T-cell (primary cell): ENCODE measurements at regions not wholly inside any gene's neighbourhood (a gene's known extent, or its start where the extent isn't known, plus 50 kb on each side); places are given as distances from the start of the nearest gene placed in this dataset.

Experiments used
- ATAC-seq, 4 experiments: fragments of 200-7000 bp in 3 of 4; fragments of 150-1000 bp in 1 of 4; cut with Tn5 transposase; replicated peaks in 1 of 4; 1 replicate in 3 of 4; 2 replicates in 1 of 4; pipeline ENCODE4 v1.10.0; 2021; ENCODE audit warnings: moderate library complexity in 3 of 4, mild to moderate bottlenecking in 2 of 4, moderate number of reproducible peaks in 1 of 4
- CTCF ChIA-PET, 2 donors: fragments of 300-600 bp; sonication (Branson Sonifier 250); formaldehyde crosslinking; loops; one replicate each; lab custom pipeline; 2022; ENCODE audit warnings: antibody characterized with exemption in 2 of 2; lab: Charles Lee
- POLR2A ChIA-PET, 2 donors: fragments of 300-600 bp; sonication (Branson Sonifier 250); formaldehyde crosslinking; loops; one replicate each; lab custom pipeline; 2022; ENCODE audit warnings: antibody characterized with exemption in 2 of 2; lab: Charles Lee
- DNase-seq, 35 experiments: peaks; one replicate each; pipeline versions ENCODE4 v3.0.0 to v3.0.0-alpha.2; 2013 to 2023
- H3K27ac ChIP-seq: one replicate; pipeline ENCODE4 v1.5.1; 2013; ENCODE audit warnings: low read length
- H3K27me3 ChIP-seq, 2 experiments: replicated peaks in 1 of 2; 1 replicate in 1 of 2; 2 replicates in 1 of 2; pipeline versions ENCODE4 v1.6.1 to v1.7.0; 2013; ENCODE audit warnings: low read length in 1 of 2, mixed read lengths in 1 of 2; ENCODE audit not compliant: control insufficient read depth in 2 of 2, insufficient read depth in 2 of 2; ENCODE audit errors: extremely low read depth in 1 of 2
- H3K36me3 ChIP-seq, 2 donors: 1 replicate in 1 of 2; 2 replicates in 1 of 2; pipeline versions ENCODE4 v1.6.1 to v1.7.0; 2013; ENCODE audit warnings: low read length in 1 of 2; ENCODE audit not compliant: control insufficient read depth in 2 of 2, insufficient read depth in 1 of 2; ENCODE audit errors: extremely low read depth in 1 of 2
- H3K4me1 ChIP-seq, 2 experiments: 1 replicate in 1 of 2; 2 replicates in 1 of 2; pipeline versions ENCODE4 v1.6.1 to v1.7.0; 2013; ENCODE audit warnings: low read length in 2 of 2, mixed read lengths in 1 of 2; ENCODE audit not compliant: insufficient read depth in 2 of 2, control insufficient read depth in 1 of 2; ENCODE audit errors: extremely low read depth in 1 of 2
- H3K4me3 ChIP-seq, 2 donors: 1 replicate in 1 of 2; 2 replicates in 1 of 2; pipeline versions ENCODE4 v1.5.1 to v1.7.0; 2013; ENCODE audit warnings: mild to moderate bottlenecking in 2 of 2, low read length in 1 of 2, moderate library complexity in 1 of 2; ENCODE audit not compliant: control insufficient read depth in 1 of 2; ENCODE audit errors: extremely low read depth in 1 of 2
- H3K9me3 ChIP-seq: 2 replicates; pipeline ENCODE4 v1.7.0; 2013
- H3K27ac Mint-ChIP-seq, 2 donors: one replicate each; pipeline ENCODE4 v1.8.0; 2020 to 2021; ENCODE audit warnings: mild to moderate bottlenecking in 2 of 2, mixed read lengths in 2 of 2
- H3K27me3 Mint-ChIP-seq, 2 donors: one replicate each; pipeline ENCODE4 v1.8.0; 2021 to 2022; ENCODE audit warnings: mixed read lengths in 2 of 2
- H3K36me3 Mint-ChIP-seq: one replicate; pipeline ENCODE4 v1.8.0; 2021; ENCODE audit warnings: mixed read lengths
- H3K4me1 Mint-ChIP-seq, 3 donors: one replicate each; pipeline ENCODE4 v1.8.0; 2020 to 2022; ENCODE audit warnings: mixed read lengths in 3 of 3, mild to moderate bottlenecking in 1 of 3
- H3K4me3 Mint-ChIP-seq, 3 donors: one replicate each; pipeline ENCODE4 v1.8.0; 2020 to 2022; ENCODE audit warnings: mild to moderate bottlenecking in 3 of 3, mixed read lengths in 3 of 3, moderate library complexity in 3 of 3
- H3K9me3 Mint-ChIP-seq, 3 donors: one replicate each; pipeline ENCODE4 v1.8.0; 2020 to 2022; ENCODE audit warnings: mixed read lengths in 3 of 3
- WGBS: methylation state at CpG from one replicate; pipeline ENCODE4 v1.1.5; 2013; ENCODE audit warnings: missing lambda C conversion rate; ENCODE audit not compliant: insufficient coverage; 5-methylcytosine and 5-hydroxymethylcytosine counted together

- DNase-seq = no peak
- WGBS = no CpG with 5 or more reads among the region's 1 CpG
- H3K27me3 Mint-ChIP-seq = peaks cover 0 to 5% of the 10 kb centered on the region in 2 donors
- peaks cover 0 to 4% (median 0%) of the 10 kb centered on the region in 3 donors for H3K9me3 Mint-ChIP-seq
- Histone ChIP-seq H3K4me1 (no peaks in the 10 kb centered on the region), H3K9me3 (no peaks in the 10 kb centered on the region), H3K27me3 (no peaks in the 10 kb centered on the region), H3K27ac (no peak overlapping the region), H3K36me3 (no peaks in the 10 kb centered on the region), H3K4me3 (no peak overlapping the region)
- no peak for ATAC-seq
- no peaks in the 10 kb centered on the region for H3K36me3 Mint-ChIP-seq
- no peak overlapping the region for H3K4me3 Mint-ChIP-seq
- H3K27ac Mint-ChIP-seq = no peak overlapping the region
- ChIA-PET POLR2A (no interaction called here), CTCF (no interaction called here)
- no peaks in the 10 kb centered on the region for H3K4me1 Mint-ChIP-seq
Observed at GRCh38 chrX:6372981-6373380, 144.3 kb upstream of the NLGN4X start.

GRCh38 chrX:6371353-6371752 lies 142.7 kb upstream of the NLGN4X start:
- H3K27ac Mint-ChIP-seq = no peak overlapping the region
- no peaks in the 10 kb centered on the region for H3K4me1 Mint-ChIP-seq
- Histone ChIP-seq H3K4me1 (no peaks in the 10 kb centered on the region), H3K4me3 (no peak overlapping the region), H3K36me3 (no peaks in the 10 kb centered on the region), H3K9me3 (no peaks in the 10 kb centered on the region), H3K27ac (no peak overlapping the region), H3K27me3 (no peaks in the 10 kb centered on the region)
- H3K4me3 Mint-ChIP-seq = no peak overlapping the region
- peaks cover 0 to 4% (median 0%) of the 10 kb centered on the region in 3 donors for H3K9me3 Mint-ChIP-seq
- no peak for ATAC-seq
- CTCF ChIA-PET = no interaction called here
- POLR2A ChIA-PET = no interaction called here
- no peak for DNase-seq
- H3K27me3 Mint-ChIP-seq = peaks cover 0 to 5% of the 10 kb centered on the region in 2 donors
- WGBS = 100% methylated on average over 1 of the region's 3 CpGs
- no peaks in the 10 kb centered on the region for H3K36me3 Mint-ChIP-seq

GRCh38 chrX:6363188-6363587 lies 134.5 kb upstream of the NLGN4X start:
- H3K36me3 ChIP-seq = no peaks in the 10 kb centered on the region
- CTCF ChIA-PET = no interaction called here
- H3K9me3 ChIP-seq = no peaks in the 10 kb centered on the region
- POLR2A ChIA-PET = no interaction called here
- no peak overlapping the region for H3K27ac ChIP-seq
- no peaks in the 10 kb centered on the region for H3K4me1 ChIP-seq
- no peaks in the 10 kb centered on the region for H3K36me3 Mint-ChIP-seq
- no peak overlapping the region for H3K27ac Mint-ChIP-seq
- no peak overlapping the region for H3K4me3 ChIP-seq
- no peak for DNase-seq
- H3K4me1 Mint-ChIP-seq = no peaks in the 10 kb centered on the region
- ATAC-seq = no peak
- no peaks in the 10 kb centered on the region for H3K27me3 Mint-ChIP-seq
- no peaks in the 10 kb centered on the region for H3K27me3 ChIP-seq
- peaks cover 0 to 10% (median 2%) of the 10 kb centered on the region in 3 donors for H3K9me3 Mint-ChIP-seq
- H3K4me3 Mint-ChIP-seq = no peak overlapping the region
- no CpG with 5 or more reads among the region's 4 CpGs for whole genome bisulfite sequencing

- ChIA-PET POLR2A (no interaction called here), CTCF (no interaction called here)
- no peaks in the 10 kb centered on the region for H3K9me3 ChIP-seq
- Mint-ChIP-seq H3K4me3 (no peak overlapping the region), H3K27ac (no peak overlapping the region), H3K9me3 (peaks cover 5 to 19% (median 15%) of the 10 kb centered on the region in 3 donors), H3K27me3 (peaks cover 0 to 7% of the 10 kb centered on the region in 2 donors), H3K36me3 (no peaks in the 10 kb centered on the region), H3K4me1 (no peaks in the 10 kb centered on the region)
- H3K4me3 ChIP-seq = no peak overlapping the region
- H3K27ac ChIP-seq = no peak overlapping the region
- ATAC-seq (no peak), DNase-seq (no peak)
- WGBS = no CpG with 5 or more reads among the region's 4 CpGs
- H3K4me1 ChIP-seq = no peaks in the 10 kb centered on the region
- no peaks in the 10 kb centered on the region for H3K36me3 ChIP-seq
- H3K27me3 ChIP-seq = no peaks in the 10 kb centered on the region
Observed at GRCh38 chrX:6325437-6325836, 96.8 kb upstream of the NLGN4X start.

- Mint-ChIP-seq H3K9me3 (peaks cover 0 to 2% (median 0%) of the 10 kb centered on the region in 3 donors), H3K27ac (no peak overlapping the region), H3K36me3 (no peaks in the 10 kb centered on the region), H3K27me3 (no peaks in the 10 kb centered on the region), H3K4me3 (no peak overlapping the region), H3K4me1 (no peaks in the 10 kb centered on the region)
- Histone ChIP-seq H3K9me3 (no peaks in the 10 kb centered on the region), H3K4me1 (no peaks in the 10 kb centered on the region), H3K4me3 (no peak overlapping the region), H3K36me3 (no peaks in the 10 kb centered on the region), H3K27me3 (no peaks in the 10 kb centered on the region), H3K27ac (no peak overlapping the region)
- no CpG with 5 or more reads among the region's 4 CpGs for WGBS
- ChIA-PET CTCF (no interaction called here), POLR2A (no interaction called here)
- DNase-seq (no peak), ATAC-seq (no peak)
Observed at GRCh38 chrX:6313356-6313755, 84.7 kb upstream of the NLGN4X start.

- H3K9me3 Mint-ChIP-seq = peaks cover 0 to 2% (median 0%) of the 10 kb centered on the region in 3 donors
- Histone ChIP-seq H3K9me3 (no peaks in the 10 kb centered on the region), H3K27ac (no peak overlapping the region), H3K36me3 (no peaks in the 10 kb centered on the region), H3K4me1 (no peaks in the 10 kb centered on the region), H3K4me3 (no peak overlapping the region), H3K27me3 (no peaks in the 10 kb centered on the region)
- H3K4me3 Mint-ChIP-seq = no peak overlapping the region
- ChIA-PET POLR2A (no interaction called here), CTCF (no interaction called here)
- WGBS = no CpG with 5 or more reads among the region's 1 CpG
- no peaks in the 10 kb centered on the region for H3K27me3 Mint-ChIP-seq
- no peaks in the 10 kb centered on the region for H3K36me3 Mint-ChIP-seq
- no peaks in the 10 kb centered on the region for H3K4me1 Mint-ChIP-seq
- no peak overlapping the region for H3K27ac Mint-ChIP-seq
- DNase-seq (no peak), ATAC-seq (no peak)
Observed at GRCh38 chrX:6311540-6311939, 82.9 kb upstream of the NLGN4X start.

GRCh38 chrX:6307156-6307555 lies 78.5 kb upstream of the NLGN4X start:
- H3K4me3 ChIP-seq = no peak overlapping the region
- no peak overlapping the region for H3K27ac Mint-ChIP-seq
- ChIA-PET POLR2A (no interaction called here), CTCF (no interaction called here)
- H3K36me3 Mint-ChIP-seq = no peaks in the 10 kb centered on the region
- no peaks in the 10 kb centered on the region for H3K4me1 ChIP-seq
- ATAC-seq = no peak
- WGBS = no CpG with 5 or more reads among the region's 5 CpGs
- H3K9me3 ChIP-seq = no peaks in the 10 kb centered on the region
- H3K27ac ChIP-seq = no peak overlapping the region
- H3K36me3 ChIP-seq = no peaks in the 10 kb centered on the region
- H3K9me3 Mint-ChIP-seq = peaks cover 0 to 4% (median 0%) of the 10 kb centered on the region in 3 donors
- H3K4me3 Mint-ChIP-seq = no peak overlapping the region
- no peaks in the 10 kb centered on the region for H3K27me3 ChIP-seq
- no peaks in the 10 kb centered on the region for H3K4me1 Mint-ChIP-seq
- no peak for DNase-seq
- H3K27me3 Mint-ChIP-seq = no peaks in the 10 kb centered on the region
